ENCODE measurements at regions not wholly inside any gene's neighbourhood (a gene's known extent, or its start where the extent isn't known, plus 50 kb on each side); places are given as distances from the start of the nearest gene placed in this dataset.
"Not testable (repeated sequence)": the region's sequence is repeated elsewhere in the genome, so short reads cannot be mapped to it uniquely, and the experiment has no call there.

- no peak for TF ChIP-seq CTCF (IDR thresholded peaks at IDR 0.05; ENCODE audit: insufficient read depth, low read depth, low read length, missing control alignments)
- H3K4me3 ChIP-seq (ENCODE audit: low read length), result no peak overlapping the region
- no peak for DNase-seq (ENCODE audit: low read depth)
These were observed 146.6 kb downstream of the CSNK2A3 start for GRCh38 chr11:11206484-11206883.

GRCh38 chr11:11202885-11203284, 150.2 kb downstream of the CSNK2A3 start:
- TF ChIP-seq CTCF (IDR thresholded peaks at IDR 0.05; ENCODE audit: insufficient read depth, low read depth, low read length, missing control alignments), result no peak
- H3K4me3 ChIP-seq (ENCODE audit: low read length), result no peak overlapping the region
- no peak for DNase-seq (ENCODE audit: low read depth)

- not testable (repeated sequence) for H3K4me3 ChIP-seq (ENCODE audit: low read length); DNase-seq (ENCODE audit: low read depth)
These were observed 151.7 kb downstream of the CSNK2A3 start for GRCh38 chr11:11201302-11201701.

- no peak overlapping the region for H3K4me3 ChIP-seq (ENCODE audit: low read length)
- no peak for TF ChIP-seq CTCF (IDR thresholded peaks at IDR 0.05; ENCODE audit: insufficient read depth, low read depth, low read length, missing control alignments)
- no peak for DNase-seq (ENCODE audit: low read depth)
These were observed 160.5 kb downstream of the CSNK2A3 start for GRCh38 chr11:11192541-11192940.

- H3K4me3 ChIP-seq (ENCODE audit: low read length), result no peak overlapping the region
- TF ChIP-seq CTCF (IDR thresholded peaks at IDR 0.05; ENCODE audit: insufficient read depth, low read depth, low read length, missing control alignments), result no peak
- no peak for DNase-seq (ENCODE audit: low read depth)
These were observed 163.5 kb downstream of the CSNK2A3 start for GRCh38 chr11:11189506-11189905.

- H3K4me3 ChIP-seq (ENCODE audit: low read length), result no peak overlapping the region
- DNase-seq (ENCODE audit: low read depth), result no peak
- TF ChIP-seq CTCF (IDR thresholded peaks at IDR 0.05; ENCODE audit: insufficient read depth, low read depth, low read length, missing control alignments), result no peak
These were observed 166.8 kb downstream of the CSNK2A3 start for GRCh38 chr11:11186249-11186648.

GRCh38 chr11:11182261-11182660, 170.8 kb downstream of the CSNK2A3 start:
- no peak for TF ChIP-seq CTCF (IDR thresholded peaks at IDR 0.05; ENCODE audit: insufficient read depth, low read depth, low read length, missing control alignments)
- no peak for DNase-seq (ENCODE audit: low read depth)

More at GRCh38 chr11:11182261-11182660, 170.8 kb downstream of the CSNK2A3 start:
- no peak overlapping the region for H3K4me3 ChIP-seq (ENCODE audit: low read length)
